ENCODE measurements at regions not wholly inside any gene's neighbourhood (a gene's known extent, or its start where the extent isn't known, plus 50 kb on each side); places are given as distances from the start of the nearest gene placed in this dataset.

- Histone ChIP-seq H2BK5ac (ENCODE audit: insufficient read length, low read length) (no peak overlapping the region), H3K27ac (ENCODE audit: insufficient read length, low read depth, low read length) (no peak overlapping the region), H3K14ac (ENCODE audit: insufficient read depth, low read length) (no peak overlapping the region), H2AK5ac (ENCODE audit: insufficient read length, low read length) (no peak overlapping the region), H4K20me1 (ENCODE audit: control insufficient read depth, insufficient read depth, insufficient read length) (no peaks in the 10 kb centered on the region), H3K4ac (ENCODE audit: low read depth, low read length) (no peak overlapping the region), H3K23ac (ENCODE audit: insufficient read length, low read depth, low read length) (no peak overlapping the region), H2BK120ac (ENCODE audit: low read depth, low read length, poor library complexity, severe bottlenecking) (no peak overlapping the region), H3T11ph (ENCODE audit: low read length) (no peak overlapping the region), H3K4me2 (ENCODE audit: insufficient read depth, insufficient read length, low read length) (no peak overlapping the region), H3K56ac (ENCODE audit: insufficient read length, low read depth, low read length) (no peak overlapping the region), H2BK20ac (ENCODE audit: low read depth, low read length, poor library complexity, severe bottlenecking) (no peak overlapping the region), H4K5ac (ENCODE audit: insufficient read length, low read depth, low read length) (no peak overlapping the region), H3K79me2 (ENCODE audit: insufficient read depth, low read length) (no peaks in the 10 kb centered on the region), H2AFZ (ENCODE audit: low read length) (no peak overlapping the region), H3K79me1 (ENCODE audit: insufficient read depth, low read depth, low read length, poor library complexity, severe bottlenecking) (no peaks in the 10 kb centered on the region), H3K9me3 (ENCODE audit: control insufficient read depth, low read depth, low read length) (no peaks in the 10 kb centered on the region), H3K23me2 (ENCODE audit: insufficient read length, low read depth, low read length, poor library complexity, severe bottlenecking) (no peaks in the 10 kb centered on the region), H4K91ac (ENCODE audit: insufficient read length, low read depth, low read length) (no peak overlapping the region), H4K8ac (replicated peaks; ENCODE audit: insufficient read length, low read depth, low read length) (no peak overlapping the region), H3K27me3 (ENCODE audit: insufficient read depth, low read length) (no peaks in the 10 kb centered on the region), H2BK12ac (ENCODE audit: insufficient read length, low read depth, low read length) (no peak overlapping the region), H3K18ac (ENCODE audit: insufficient read length, low read depth, low read length) (no peak overlapping the region), H2BK15ac (ENCODE audit: low read depth, low read length) (no peak overlapping the region), H3K9ac (ENCODE audit: extremely low read depth, insufficient read length, low read length) (no peak overlapping the region), H3K4me1 (ENCODE audit: insufficient read depth, low read length) (no peaks in the 10 kb centered on the region)
- Mint-ChIP-seq H3K27ac (no peak overlapping the region), H3K27me3 (ENCODE audit: low read depth) (no peaks in the 10 kb centered on the region), H3K36me3 (ENCODE audit: insufficient read depth in 1 of 3, low read depth in 3 of 3) (peaks cover 8 to 26% (median 14%) of the 10 kb centered on the region in 3 experiments; a peak in 6 of 7 replicates), H3K4me3 (no peak overlapping the region), H3K4me1 (peaks cover 0 to 5% of the 10 kb centered on the region in 2 experiments; a peak in 2 of 4 replicates), H3K9me3 (peaks cover 25 to 29% of the 10 kb centered on the region in 2 experiments)
- no CpG with 5 or more reads among the region's 1 CpG for WGBS (ENCODE audit: extremely low coverage, insufficient read length, low lambda C conversion rate)
- DNase-seq: no peak
- TF ChIP-seq CTCF (conservative IDR thresholded peaks at IDR 0.05): no peak
Measured at GRCh38 chr3:175965036-175965435, 1105.9 kb downstream of the NAALADL2 start.

All from H9 (cell line).